ENCODE measurements at regions not wholly inside any gene's neighbourhood (a gene's known extent, or its start where the extent isn't known, plus 50 kb on each side); places are given as distances from the start of the nearest gene placed in this dataset.

DNA sequence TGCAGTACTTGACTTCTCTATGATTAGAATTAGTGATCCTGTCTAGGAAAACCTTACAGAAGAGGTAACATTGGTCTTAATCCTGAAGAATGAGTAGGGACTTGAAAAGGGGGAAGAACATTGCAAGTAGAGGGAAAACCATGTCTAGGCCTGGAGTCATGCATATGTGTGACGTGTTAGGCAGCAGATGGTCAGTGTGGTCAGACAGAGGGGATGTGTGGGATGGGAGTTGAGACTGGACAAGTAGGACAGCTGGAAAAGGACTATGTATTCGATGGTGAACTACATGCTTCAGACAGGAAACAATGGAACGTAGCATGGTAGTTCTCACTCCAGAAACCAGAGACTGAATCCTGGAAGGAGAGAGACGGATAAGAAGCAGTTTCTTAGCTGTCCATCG is 235.6 kb upstream of the LRTM1 start:
- H2AFZ ChIP-seq (ENCODE audit: low read length) = no peak overlapping the region
- peak overlapping the region; percentile 98 for H3K27ac ChIP-seq (ENCODE audit: low read depth, low read length)
- H3K27me3 ChIP-seq (ENCODE audit: insufficient read depth, low read length) = no peaks in the 10 kb centered on the region
- no peak overlapping the region for H3K4me2 ChIP-seq (ENCODE audit: insufficient read depth, low read length)
- no peak overlapping the region for H3K4me3 ChIP-seq (ENCODE audit: insufficient read depth, low read length)
- peaks cover 68% of the 10 kb centered on the region for H3K4me1 ChIP-seq (ENCODE audit: insufficient read depth, low read length)
- no peak for DNase-seq (ENCODE audit: insufficient read length, low spot score, missing footprints)
- H3K9me3 ChIP-seq (ENCODE audit: low read depth, low read length) = no peaks in the 10 kb centered on the region
- TF ChIP-seq, protein P1, sequence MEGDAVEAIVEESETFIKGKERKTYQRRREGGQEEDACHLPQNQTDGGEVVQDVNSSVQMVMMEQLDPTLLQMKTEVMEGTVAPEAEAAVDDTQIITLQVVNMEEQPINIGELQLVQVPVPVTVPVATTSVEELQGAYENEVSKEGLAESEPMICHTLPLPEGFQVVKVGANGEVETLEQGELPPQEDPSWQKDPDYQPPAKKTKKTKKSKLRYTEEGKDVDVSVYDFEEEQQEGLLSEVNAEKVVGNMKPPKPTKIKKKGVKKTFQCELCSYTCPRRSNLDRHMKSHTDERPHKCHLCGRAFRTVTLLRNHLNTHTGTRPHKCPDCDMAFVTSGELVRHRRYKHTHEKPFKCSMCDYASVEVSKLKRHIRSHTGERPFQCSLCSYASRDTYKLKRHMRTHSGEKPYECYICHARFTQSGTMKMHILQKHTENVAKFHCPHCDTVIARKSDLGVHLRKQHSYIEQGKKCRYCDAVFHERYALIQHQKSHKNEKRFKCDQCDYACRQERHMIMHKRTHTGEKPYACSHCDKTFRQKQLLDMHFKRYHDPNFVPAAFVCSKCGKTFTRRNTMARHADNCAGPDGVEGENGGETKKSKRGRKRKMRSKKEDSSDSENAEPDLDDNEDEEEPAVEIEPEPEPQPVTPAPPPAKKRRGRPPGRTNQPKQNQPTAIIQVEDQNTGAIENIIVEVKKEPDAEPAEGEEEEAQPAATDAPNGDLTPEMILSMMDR (IDR thresholded peaks at IDR 0.05; ENCODE audit: extremely low read depth, low read depth, low read length) = no peak
- H4K20me1 ChIP-seq (ENCODE audit: insufficient read depth, low read length) = no peaks in the 10 kb centered on the region
- no peaks in the 10 kb centered on the region for H3K36me3 ChIP-seq (ENCODE audit: insufficient read depth, low read length)
- H3K79me2 ChIP-seq (ENCODE audit: insufficient read depth, low read length) = no peaks in the 10 kb centered on the region

DNA sequence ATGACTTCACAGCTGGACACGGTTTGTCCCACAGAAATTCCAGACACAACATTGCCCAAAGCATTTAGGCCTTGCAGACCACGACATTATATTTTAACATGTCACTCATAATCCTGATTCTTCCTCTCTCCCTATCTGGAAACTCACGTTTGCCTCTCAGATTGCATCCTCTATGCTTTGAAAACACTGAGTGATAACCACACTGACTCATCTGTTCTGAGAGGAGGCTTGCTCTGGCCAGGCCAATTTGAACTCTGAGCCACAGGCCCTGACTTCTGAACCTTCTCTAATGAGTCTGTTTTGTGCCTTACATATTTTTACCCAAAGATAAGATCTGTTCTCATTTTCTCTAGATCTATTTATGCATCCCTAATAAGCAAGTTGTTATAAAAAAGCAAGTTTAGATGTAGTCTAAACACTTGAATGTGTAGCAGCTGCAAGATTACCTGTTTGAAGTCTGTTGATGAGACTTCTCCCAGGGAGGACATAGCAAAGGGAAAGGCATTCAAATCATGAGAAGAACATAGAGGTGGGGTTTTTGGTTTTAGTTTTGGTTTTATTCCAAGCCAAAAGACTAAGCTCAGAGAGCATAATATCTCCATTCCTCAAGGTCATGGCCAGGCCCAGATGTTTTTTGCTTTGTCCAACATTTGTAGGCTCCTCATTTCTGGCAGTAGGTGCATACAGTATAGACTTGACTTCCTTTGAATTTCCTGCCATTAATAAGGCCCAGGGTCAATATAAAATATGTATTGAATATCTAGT is 234.4 kb upstream of the LRTM1 start:
- Histone ChIP-seq H3K27me3 (ENCODE audit: insufficient read depth, low read length) (no peaks in the 10 kb centered on the region), H4K20me1 (ENCODE audit: insufficient read depth, low read length) (no peaks in the 10 kb centered on the region), H3K4me3 (ENCODE audit: insufficient read depth, low read length) (no peak overlapping the region), H3K4me2 (ENCODE audit: insufficient read depth, low read length) (peak overlapping the region; percentile 12), H3K36me3 (ENCODE audit: insufficient read depth, low read length) (no peaks in the 10 kb centered on the region), H3K9me3 (ENCODE audit: low read depth, low read length) (no peaks in the 10 kb centered on the region), H2AFZ (ENCODE audit: low read length) (no peak overlapping the region), H3K79me2 (ENCODE audit: insufficient read depth, low read length) (no peaks in the 10 kb centered on the region), H3K4me1 (ENCODE audit: insufficient read depth, low read length) (peaks cover 67% of the 10 kb centered on the region), H3K27ac (ENCODE audit: low read depth, low read length) (peak overlapping the region; percentile 98)
- no peak for DNase-seq (ENCODE audit: insufficient read length, low spot score, missing footprints)
- TF ChIP-seq, protein P1 (IDR thresholded peaks at IDR 0.05; ENCODE audit: extremely low read depth, low read depth, low read length) = no peak

DNA sequence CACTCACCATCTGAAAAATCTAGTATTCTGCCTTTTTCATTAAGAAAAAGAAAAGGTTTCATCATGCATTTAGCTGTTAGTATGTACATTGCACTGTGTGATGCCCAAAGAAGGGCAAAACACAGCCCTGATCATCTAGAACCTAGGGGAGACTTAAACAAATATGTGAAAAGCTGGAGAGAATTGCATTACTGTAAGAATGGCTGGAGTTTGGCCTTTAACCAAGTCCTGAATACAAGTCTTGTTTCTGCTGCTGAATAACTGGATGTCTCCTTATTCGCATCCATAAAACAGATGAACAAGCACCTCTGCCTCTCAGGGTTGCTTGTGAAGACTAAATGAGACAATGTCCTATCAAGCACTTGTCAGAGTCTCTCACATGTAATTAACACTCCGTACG is 233.4 kb upstream of the LRTM1 start:
- no peaks in the 10 kb centered on the region for H3K9me3 ChIP-seq (ENCODE audit: low read depth, low read length)
- H3K79me2 ChIP-seq (ENCODE audit: insufficient read depth, low read length) = no peaks in the 10 kb centered on the region
- TF ChIP-seq, protein P1 (IDR thresholded peaks at IDR 0.05; ENCODE audit: extremely low read depth, low read depth, low read length) = no peak
- peaks cover 63% of the 10 kb centered on the region for H3K4me1 ChIP-seq (ENCODE audit: insufficient read depth, low read length)
- H3K4me3 ChIP-seq (ENCODE audit: insufficient read depth, low read length) = peak overlapping the region; percentile 33
- peak overlapping the region; percentile 98 for H3K27ac ChIP-seq (ENCODE audit: low read depth, low read length)
- H3K36me3 ChIP-seq (ENCODE audit: insufficient read depth, low read length) = no peaks in the 10 kb centered on the region
- no peaks in the 10 kb centered on the region for H3K27me3 ChIP-seq (ENCODE audit: insufficient read depth, low read length)
- H4K20me1 ChIP-seq (ENCODE audit: insufficient read depth, low read length) = no peaks in the 10 kb centered on the region
- DNase-seq (ENCODE audit: insufficient read length, low spot score, missing footprints) = no peak
- no peak overlapping the region for H2AFZ ChIP-seq (ENCODE audit: low read length)
- H3K4me2 ChIP-seq (ENCODE audit: insufficient read depth, low read length) = peak overlapping the region; percentile 61

DNA sequence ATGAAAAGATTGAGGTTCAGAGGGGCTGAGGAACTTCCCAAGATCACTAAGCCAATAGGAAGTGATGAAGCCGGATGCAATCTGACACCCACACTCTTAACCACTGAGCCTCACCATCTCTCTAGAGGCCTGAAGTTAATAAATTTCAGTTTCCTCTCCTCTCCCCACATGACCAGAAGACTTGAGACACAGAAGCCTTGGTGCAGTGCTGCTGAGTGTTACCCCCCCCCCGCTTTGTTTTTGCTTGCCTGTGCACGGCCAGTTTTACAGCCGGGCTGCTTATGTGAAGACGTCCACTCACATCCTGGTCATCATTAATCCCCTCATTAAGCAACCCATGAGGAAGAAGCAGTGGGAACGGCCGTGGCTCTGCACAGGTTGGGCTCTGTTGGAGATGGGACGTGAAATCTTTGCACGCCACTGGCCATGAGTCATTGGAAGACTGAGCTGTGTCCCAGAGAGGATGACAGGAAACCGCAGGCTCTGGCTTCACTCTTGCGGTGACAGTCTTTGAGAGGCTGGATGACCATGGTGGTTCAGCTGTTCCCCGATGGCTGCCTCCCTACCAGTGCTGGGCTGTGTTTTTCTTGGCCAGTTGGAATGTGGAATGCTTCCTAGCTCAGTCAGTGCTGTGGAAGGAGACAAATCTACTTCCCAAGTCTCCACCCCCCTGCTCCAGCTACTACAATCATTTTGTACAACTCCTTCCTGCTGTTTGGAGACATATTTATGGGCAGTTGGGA is 232.6 kb upstream of the LRTM1 start:
- peak; percentile 85 for DNase-seq (ENCODE audit: insufficient read length, low spot score, missing footprints)
- Histone ChIP-seq H3K4me1 (ENCODE audit: insufficient read depth, low read length) (peaks cover 61% of the 10 kb centered on the region), H3K9me3 (ENCODE audit: low read depth, low read length) (no peaks in the 10 kb centered on the region), H3K27ac (ENCODE audit: low read depth, low read length) (peak overlapping the region; percentile 98), H3K4me3 (ENCODE audit: insufficient read depth, low read length) (peak overlapping the region; percentile 33), H3K79me2 (ENCODE audit: insufficient read depth, low read length) (no peaks in the 10 kb centered on the region), H2AFZ (ENCODE audit: low read length) (no peak overlapping the region), H4K20me1 (ENCODE audit: insufficient read depth, low read length) (no peaks in the 10 kb centered on the region), H3K36me3 (ENCODE audit: insufficient read depth, low read length) (no peaks in the 10 kb centered on the region), H3K27me3 (ENCODE audit: insufficient read depth, low read length) (no peaks in the 10 kb centered on the region), H3K4me2 (ENCODE audit: insufficient read depth, low read length) (peak overlapping the region; percentile 61)
- TF ChIP-seq, protein P1 (IDR thresholded peaks at IDR 0.05; ENCODE audit: extremely low read depth, low read depth, low read length) = no peak
